Right atrium auricular region (tissue), 2 donors: ENCODE measurements at regions not wholly inside any gene's neighbourhood (a gene's known extent, or its start where the extent isn't known, plus 50 kb on each side); places are given as distances from the start of the nearest gene placed in this dataset.

ENCODE experiments used
- DNase-seq: peaks from one replicate; pipeline ENCODE4 v3.0.0-alpha.2; 2019; ENCODE audit warnings: low spot score
- H3K27ac ChIP-seq, 2 donors: fragments of 200-600 bp; sonication (generic); 1 replicate in 1 of 2; 2 replicates in 1 of 2; pipeline ENCODE4 v1.5.1; 2016 to 2019
- H3K27me3 ChIP-seq, 2 donors: fragments of 200-600 bp; sonication (generic); one replicate each; pipeline versions ENCODE4 v1.5.1 to v1.6.0; 2017 to 2019
- H3K36me3 ChIP-seq: fragments of 200-600 bp; sonication (generic); one replicate; pipeline ENCODE4 v1.5.1; 2016
- H3K4me1 ChIP-seq, 2 donors: fragments of 200-600 bp; sonication (generic); one replicate each; pipeline versions ENCODE4 v1.5.1 to v1.6.0; 2017 to 2019
- H3K4me3 ChIP-seq, 2 donors: fragments of 200-600 bp; sonication (generic); 1 replicate in 1 of 2; 2 replicates in 1 of 2; pipeline ENCODE4 v1.5.1; 2017 to 2019; ENCODE audit warnings: mild to moderate bottlenecking in 1 of 2, moderate library complexity in 1 of 2
- H3K9me3 ChIP-seq, 2 donors: fragments of 200-600 bp; sonication (generic); one replicate each; pipeline ENCODE4 v1.5.1; 2019
- CTCF ChIP-seq, 2 donors: fragments of 200-600 bp; sonication (generic); IDR thresholded peaks; one replicate each; pipeline ENCODE4 v1.5.1; 2019; ENCODE audit warnings: antibody characterized with exemption in 2 of 2

DNA sequence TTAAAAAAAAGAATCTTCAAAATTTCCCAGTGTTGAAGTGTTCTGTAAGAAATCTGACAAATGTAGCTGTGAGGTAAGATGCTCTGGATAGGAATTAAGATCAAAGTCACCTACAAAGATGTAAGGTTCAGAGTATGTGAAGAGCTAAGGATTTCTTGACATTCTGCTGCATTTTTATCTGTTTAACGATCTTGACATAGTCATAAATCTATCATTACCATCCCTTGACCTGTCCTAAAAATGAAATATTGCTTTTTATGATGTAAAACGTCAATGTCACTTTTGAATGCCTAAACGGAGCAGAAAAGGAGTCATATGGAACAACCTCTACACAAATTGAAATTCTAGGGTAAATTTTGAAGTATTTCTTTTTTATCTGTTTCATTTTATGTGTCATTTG is 939.3 kb downstream of the CDH18 start:
- H3K27ac ChIP-seq: no peak overlapping the region
- TF ChIP-seq CTCF (IDR thresholded peaks at IDR 0.05): no peak
- H3K4me3 ChIP-seq: no peak overlapping the region
- H3K36me3 ChIP-seq: no peaks in the 10 kb centered on the region
- H3K9me3 ChIP-seq: no peaks in the 10 kb centered on the region
- no peak for DNase-seq
- H3K27me3 ChIP-seq: no peaks in the 10 kb centered on the region
- H3K4me1 ChIP-seq: no peaks in the 10 kb centered on the region

GRCh38 chr5:19058216-19058615 is 929.8 kb downstream of the CDH18 start:
- H3K36me3 ChIP-seq: no peaks in the 10 kb centered on the region
- no peaks in the 10 kb centered on the region for H3K4me1 ChIP-seq
- H3K9me3 ChIP-seq: no peaks in the 10 kb centered on the region
- DNase-seq: no peak
- H3K4me3 ChIP-seq: no peak overlapping the region
- TF ChIP-seq CTCF (IDR thresholded peaks at IDR 0.05): no peak
- H3K27ac ChIP-seq: no peak overlapping the region
- no peaks in the 10 kb centered on the region for H3K27me3 ChIP-seq

- Histone ChIP-seq H3K4me1 (no peaks in the 10 kb centered on the region), H3K36me3 (no peaks in the 10 kb centered on the region), H3K4me3 (no peak overlapping the region), H3K27ac (no peak overlapping the region), H3K9me3 (no peaks in the 10 kb centered on the region), H3K27me3 (no peaks in the 10 kb centered on the region)
- no peak for TF ChIP-seq CTCF (IDR thresholded peaks at IDR 0.05)
- no peak for DNase-seq
Observed at GRCh38 chr5:19064094-19064493, 923.9 kb downstream of the CDH18 start.

DNA sequence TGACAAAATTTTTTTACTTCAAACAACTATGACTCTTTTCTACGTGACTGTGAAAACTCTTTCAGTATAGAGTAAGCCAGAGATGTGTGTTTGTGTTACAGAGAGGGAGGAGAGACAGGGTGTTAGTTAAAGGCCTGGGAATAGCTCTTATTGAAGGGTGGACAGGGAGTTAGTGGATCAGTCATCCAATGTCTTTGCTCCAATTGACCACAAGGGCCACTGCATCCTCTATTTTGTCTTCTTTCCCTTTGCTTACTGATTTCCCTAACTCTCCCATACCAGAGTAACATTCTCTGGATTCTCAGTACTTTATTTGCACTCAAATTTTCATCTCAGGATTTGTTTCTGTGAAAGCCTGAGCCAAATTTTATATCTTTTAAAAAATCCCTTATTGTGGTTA is 920.3 kb downstream of the CDH18 start:
- Histone ChIP-seq H3K4me3 (no peak overlapping the region), H3K36me3 (no peaks in the 10 kb centered on the region), H3K9me3 (no peaks in the 10 kb centered on the region), H3K27me3 (no peaks in the 10 kb centered on the region), H3K4me1 (no peaks in the 10 kb centered on the region), H3K27ac (no peak overlapping the region)
- no peak for DNase-seq
- no peak for TF ChIP-seq CTCF (IDR thresholded peaks at IDR 0.05)

DNA sequence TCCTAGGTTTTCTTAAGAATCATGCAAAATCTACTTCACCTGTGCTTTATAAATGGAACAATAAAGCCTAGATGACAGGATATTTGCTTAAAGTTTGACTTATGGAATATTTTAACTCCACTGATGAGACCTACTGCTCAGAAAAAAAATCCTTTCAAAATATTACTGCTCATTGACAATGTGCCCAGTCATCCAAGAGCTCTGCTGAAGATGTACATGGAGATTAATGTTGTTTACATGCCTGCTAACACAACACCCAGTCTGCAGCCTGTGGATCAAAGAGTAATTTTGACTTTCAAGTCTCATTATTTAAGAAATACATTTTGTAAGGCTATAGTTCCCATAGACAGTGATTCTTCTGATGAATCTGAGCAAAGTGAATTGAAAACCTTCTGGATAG is 889.6 kb downstream of the CDH18 start:
- DNase-seq: no peak
- H3K36me3 ChIP-seq: no peaks in the 10 kb centered on the region
- H3K27me3 ChIP-seq: no peaks in the 10 kb centered on the region
- no peak overlapping the region for H3K27ac ChIP-seq
- TF ChIP-seq CTCF (IDR thresholded peaks at IDR 0.05): no peak
- no peaks in the 10 kb centered on the region for H3K4me1 ChIP-seq
- no peak overlapping the region for H3K4me3 ChIP-seq
- no peaks in the 10 kb centered on the region for H3K9me3 ChIP-seq

GRCh38 chr5:19099195-19099594 is 888.8 kb downstream of the CDH18 start:
- DNase-seq: no peak
- no peak overlapping the region for H3K27ac ChIP-seq
- TF ChIP-seq CTCF (IDR thresholded peaks at IDR 0.05): no peak

More at GRCh38 chr5:19099195-19099594, 888.8 kb downstream of the CDH18 start:
- Histone ChIP-seq H3K4me1 (no peaks in the 10 kb centered on the region), H3K36me3 (no peaks in the 10 kb centered on the region), H3K4me3 (no peak overlapping the region), H3K9me3 (no peaks in the 10 kb centered on the region), H3K27me3 (no peaks in the 10 kb centered on the region)
